T-cell (primary cell): ENCODE measurements at regions not wholly inside any gene's neighbourhood (a gene's known extent, or its start where the extent isn't known, plus 50 kb on each side); places are given as distances from the start of the nearest gene placed in this dataset.

Experiments
- ATAC-seq, 4 experiments: fragments of 200-7000 bp in 3 of 4; fragments of 150-1000 bp in 1 of 4; cut with Tn5 transposase; replicated peaks in 1 of 4; 1 replicate in 3 of 4; 2 replicates in 1 of 4; pipeline ENCODE4 v1.10.0; 2021; ENCODE audit warnings: moderate library complexity in 3 of 4, mild to moderate bottlenecking in 2 of 4, moderate number of reproducible peaks in 1 of 4
- CTCF ChIA-PET, 2 donors: fragments of 300-600 bp; sonication (Branson Sonifier 250); formaldehyde crosslinking; loops; one replicate each; lab custom pipeline; 2022; ENCODE audit warnings: antibody characterized with exemption in 2 of 2; lab: Charles Lee
- POLR2A ChIA-PET, 2 donors: fragments of 300-600 bp; sonication (Branson Sonifier 250); formaldehyde crosslinking; loops; one replicate each; lab custom pipeline; 2022; ENCODE audit warnings: antibody characterized with exemption in 2 of 2; lab: Charles Lee
- DNase-seq, 35 experiments: peaks; one replicate each; pipeline versions ENCODE4 v3.0.0 to v3.0.0-alpha.2; 2013 to 2023
- H3K27ac ChIP-seq: one replicate; pipeline ENCODE4 v1.5.1; 2013; ENCODE audit warnings: low read length
- H3K27me3 ChIP-seq, 2 experiments: replicated peaks in 1 of 2; 1 replicate in 1 of 2; 2 replicates in 1 of 2; pipeline versions ENCODE4 v1.6.1 to v1.7.0; 2013; ENCODE audit warnings: low read length in 1 of 2, mixed read lengths in 1 of 2; ENCODE audit not compliant: control insufficient read depth in 2 of 2, insufficient read depth in 2 of 2; ENCODE audit errors: extremely low read depth in 1 of 2
- H3K36me3 ChIP-seq, 2 donors: 1 replicate in 1 of 2; 2 replicates in 1 of 2; pipeline versions ENCODE4 v1.6.1 to v1.7.0; 2013; ENCODE audit warnings: low read length in 1 of 2; ENCODE audit not compliant: control insufficient read depth in 2 of 2, insufficient read depth in 1 of 2; ENCODE audit errors: extremely low read depth in 1 of 2
- H3K4me1 ChIP-seq, 2 experiments: 1 replicate in 1 of 2; 2 replicates in 1 of 2; pipeline versions ENCODE4 v1.6.1 to v1.7.0; 2013; ENCODE audit warnings: low read length in 2 of 2, mixed read lengths in 1 of 2; ENCODE audit not compliant: insufficient read depth in 2 of 2, control insufficient read depth in 1 of 2; ENCODE audit errors: extremely low read depth in 1 of 2
- H3K4me3 ChIP-seq, 2 donors: 1 replicate in 1 of 2; 2 replicates in 1 of 2; pipeline versions ENCODE4 v1.5.1 to v1.7.0; 2013; ENCODE audit warnings: mild to moderate bottlenecking in 2 of 2, low read length in 1 of 2, moderate library complexity in 1 of 2; ENCODE audit not compliant: control insufficient read depth in 1 of 2; ENCODE audit errors: extremely low read depth in 1 of 2
- H3K9me3 ChIP-seq: 2 replicates; pipeline ENCODE4 v1.7.0; 2013
- H3K27ac Mint-ChIP-seq, 2 donors: one replicate each; pipeline ENCODE4 v1.8.0; 2020 to 2021; ENCODE audit warnings: mild to moderate bottlenecking in 2 of 2, mixed read lengths in 2 of 2
- H3K27me3 Mint-ChIP-seq, 2 donors: one replicate each; pipeline ENCODE4 v1.8.0; 2021 to 2022; ENCODE audit warnings: mixed read lengths in 2 of 2
- H3K36me3 Mint-ChIP-seq: one replicate; pipeline ENCODE4 v1.8.0; 2021; ENCODE audit warnings: mixed read lengths
- H3K4me1 Mint-ChIP-seq, 3 donors: one replicate each; pipeline ENCODE4 v1.8.0; 2020 to 2022; ENCODE audit warnings: mixed read lengths in 3 of 3, mild to moderate bottlenecking in 1 of 3
- H3K4me3 Mint-ChIP-seq, 3 donors: one replicate each; pipeline ENCODE4 v1.8.0; 2020 to 2022; ENCODE audit warnings: mild to moderate bottlenecking in 3 of 3, mixed read lengths in 3 of 3, moderate library complexity in 3 of 3
- H3K9me3 Mint-ChIP-seq, 3 donors: one replicate each; pipeline ENCODE4 v1.8.0; 2020 to 2022; ENCODE audit warnings: mixed read lengths in 3 of 3
- WGBS: methylation state at CpG from one replicate; pipeline ENCODE4 v1.1.5; 2013; ENCODE audit warnings: missing lambda C conversion rate; ENCODE audit not compliant: insufficient coverage; 5-methylcytosine and 5-hydroxymethylcytosine counted together

- Histone ChIP-seq H3K4me1 (no peaks in the 10 kb centered on the region), H3K4me3 (no peak overlapping the region), H3K27me3 (peaks cover 0 to 3% of the 10 kb centered on the region in 2 experiments), H3K27ac (no peak overlapping the region), H3K9me3 (no peaks in the 10 kb centered on the region), H3K36me3 (no peaks in the 10 kb centered on the region)
- H3K36me3 Mint-ChIP-seq, result no peaks in the 10 kb centered on the region
- H3K4me3 Mint-ChIP-seq, result no peak overlapping the region
- CTCF ChIA-PET, result no interaction called here
- no peaks in the 10 kb centered on the region for H3K4me1 Mint-ChIP-seq
- peaks cover 11 to 17% of the 10 kb centered on the region in 2 donors for H3K27me3 Mint-ChIP-seq
- POLR2A ChIA-PET, result no interaction called here
- DNase-seq (no peak), ATAC-seq (no peak)
- H3K27ac Mint-ChIP-seq, result no peak overlapping the region
- 87% methylated on average over 3 of the region's 3 CpGs for WGBS
- H3K9me3 Mint-ChIP-seq, result no peaks in the 10 kb centered on the region
These were observed 109.3 kb upstream of the MRPS22 start for GRCh38 chr3:139234491-139234890.

- no peak for DNase-seq
- H3K9me3 ChIP-seq, result no peaks in the 10 kb centered on the region
- WGBS, result 30% methylated on average over 1 of the region's 1 CpG
- Mint-ChIP-seq H3K9me3 (no peaks in the 10 kb centered on the region), H3K4me3 (no peak overlapping the region), H3K4me1 (no peaks in the 10 kb centered on the region), H3K27me3 (peaks cover 11 to 17% of the 10 kb centered on the region in 2 donors), H3K27ac (no peak overlapping the region), H3K36me3 (no peaks in the 10 kb centered on the region)
- H3K36me3 ChIP-seq, result no peaks in the 10 kb centered on the region
- no peak overlapping the region for H3K27ac ChIP-seq
- POLR2A ChIA-PET, result no interaction called here
- H3K4me1 ChIP-seq, result no peaks in the 10 kb centered on the region
- no peak overlapping the region for H3K4me3 ChIP-seq
- no peak for ATAC-seq
- peaks cover 2 to 3% of the 10 kb centered on the region in 2 experiments for H3K27me3 ChIP-seq
- CTCF ChIA-PET, result no interaction called here
These were observed 108.6 kb upstream of the MRPS22 start for GRCh38 chr3:139235192-139235591.

- peaks cover 3% of the 10 kb centered on the region in 2 experiments for H3K27me3 ChIP-seq
- no peak overlapping the region for H3K4me3 ChIP-seq
- no peak overlapping the region for H3K27ac Mint-ChIP-seq
- no peak overlapping the region for H3K27ac ChIP-seq
- H3K36me3 ChIP-seq, result no peaks in the 10 kb centered on the region
- no peaks in the 10 kb centered on the region for H3K4me1 ChIP-seq
- POLR2A ChIA-PET, result no interaction called here
- CTCF ChIA-PET, result no interaction called here
- ATAC-seq, result no peak
- H3K9me3 Mint-ChIP-seq, result no peaks in the 10 kb centered on the region
- no peaks in the 10 kb centered on the region for H3K36me3 Mint-ChIP-seq
- peaks cover 13 to 21% of the 10 kb centered on the region in 2 donors for H3K27me3 Mint-ChIP-seq
- WGBS, result no CpG with 5 or more reads among the region's 3 CpGs
- no peaks in the 10 kb centered on the region for H3K4me1 Mint-ChIP-seq
- no peaks in the 10 kb centered on the region for H3K9me3 ChIP-seq
- no peak for DNase-seq
- H3K4me3 Mint-ChIP-seq, result no peak overlapping the region
These were observed 107.5 kb upstream of the MRPS22 start for GRCh38 chr3:139236336-139236735.

- POLR2A ChIA-PET, result no interaction called here
These were observed 105.4 kb upstream of the MRPS22 start for GRCh38 chr3:139238281-139239030.

GRCh38 chr3:139239550-139239949 lies 104.3 kb upstream of the MRPS22 start:
- no peak overlapping the region for H3K27ac ChIP-seq
- no peak overlapping the region for H3K4me3 Mint-ChIP-seq

More at GRCh38 chr3:139238281-139239030, 105.4 kb upstream of the MRPS22 start:
- Histone ChIP-seq H3K4me3 (no peak overlapping the region), H3K4me1 (no peaks in the 10 kb centered on the region), H3K9me3 (no peaks in the 10 kb centered on the region), H3K27me3 (peaks cover 3 to 4% of the 10 kb centered on the region in 2 experiments), H3K27ac (no peak overlapping the region), H3K36me3 (no peaks in the 10 kb centered on the region)
- 73% methylated on average over 7 of the region's 12 CpGs for WGBS
- no peak overlapping the region for H3K4me3 Mint-ChIP-seq
- H3K27me3 Mint-ChIP-seq, result peaks cover 16 to 25% of the 10 kb centered on the region in 2 donors
- H3K9me3 Mint-ChIP-seq, result no peaks in the 10 kb centered on the region
- ATAC-seq (no peak), DNase-seq (no peak)
- H3K36me3 Mint-ChIP-seq, result no peaks in the 10 kb centered on the region
- no peaks in the 10 kb centered on the region for H3K4me1 Mint-ChIP-seq
- CTCF ChIA-PET, result no interaction called here
- H3K27ac Mint-ChIP-seq, result no peak overlapping the region

GRCh38 chr3:139241783-139242182 lies 102.0 kb upstream of the MRPS22 start:
- H3K27me3 Mint-ChIP-seq, result peaks cover 27 to 34% of the 10 kb centered on the region in 2 donors
- ChIA-PET POLR2A (no interaction called here), CTCF (no interaction called here)
- no peaks in the 10 kb centered on the region for H3K9me3 Mint-ChIP-seq
- Histone ChIP-seq H3K27ac (no peak overlapping the region), H3K27me3 (peaks cover 4% of the 10 kb centered on the region in 2 experiments), H3K36me3 (no peaks in the 10 kb centered on the region), H3K4me1 (no peaks in the 10 kb centered on the region), H3K9me3 (no peaks in the 10 kb centered on the region), H3K4me3 (no peak overlapping the region)
- WGBS, result no CpG with 5 or more reads among the region's 2 CpGs
- no peaks in the 10 kb centered on the region for H3K36me3 Mint-ChIP-seq
- H3K4me3 Mint-ChIP-seq, result no peak overlapping the region
- ATAC-seq, result no peak
- H3K4me1 Mint-ChIP-seq, result no peaks in the 10 kb centered on the region
- no peak overlapping the region for H3K27ac Mint-ChIP-seq
- DNase-seq, result no peak

More at GRCh38 chr3:139239550-139239949, 104.3 kb upstream of the MRPS22 start:
- ChIA-PET CTCF (no interaction called here), POLR2A (no interaction called here)
- ATAC-seq (no peak), DNase-seq (no peak)
- Mint-ChIP-seq H3K27ac (no peak overlapping the region), H3K36me3 (no peaks in the 10 kb centered on the region), H3K9me3 (no peaks in the 10 kb centered on the region), H3K27me3 (peaks cover 22 to 31% of the 10 kb centered on the region in 2 donors), H3K4me1 (no peaks in the 10 kb centered on the region)
- H3K27me3 ChIP-seq, result peaks cover 3 to 4% of the 10 kb centered on the region in 2 experiments
- H3K36me3 ChIP-seq, result no peaks in the 10 kb centered on the region
- H3K4me1 ChIP-seq, result no peaks in the 10 kb centered on the region
- no peaks in the 10 kb centered on the region for H3K9me3 ChIP-seq
- no peak overlapping the region for H3K4me3 ChIP-seq
